GM11168 (cell line): ENCODE measurements at regions not wholly inside any gene's neighbourhood (a gene's known extent, or its start where the extent isn't known, plus 50 kb on each side); places are given as distances from the start of the nearest gene placed in this dataset.

Source experiments
- in situ Hi-C: fragments of 300-500 bp; cut with MboI; formaldehyde crosslinking; loops from one replicate; pipeline ENCODE4 v1.12.0; 2022; ENCODE audit warnings: low sequenced_read_pairs; ENCODE audit not compliant: unreplicated experiment

- in situ Hi-C loops, result no loop called here
Observed at GRCh38 chr17:33611532-33611931, 318.4 kb upstream of the ASIC2 start.

DNA sequence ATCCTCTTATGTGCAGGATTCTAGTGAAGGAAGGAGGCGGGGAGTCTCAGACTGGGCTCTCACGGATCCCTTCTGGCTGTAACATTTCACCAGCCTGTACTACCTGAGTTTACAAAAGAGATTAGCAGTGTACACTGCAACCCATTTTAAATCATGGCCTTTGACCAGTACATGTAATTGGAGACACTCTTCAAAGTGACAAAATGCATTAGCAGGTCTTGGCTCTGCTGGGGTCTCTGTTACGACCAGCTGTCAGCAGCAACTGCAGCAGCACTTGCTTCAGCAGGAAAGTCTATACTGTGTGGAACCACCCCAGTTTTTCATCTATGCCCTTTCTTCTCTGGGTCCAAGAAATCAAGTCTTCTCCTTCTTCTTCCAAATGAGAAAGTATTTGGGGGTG, 322.8 kb upstream of the ASIC2 start:
- in situ Hi-C loops, result no loop called here

DNA sequence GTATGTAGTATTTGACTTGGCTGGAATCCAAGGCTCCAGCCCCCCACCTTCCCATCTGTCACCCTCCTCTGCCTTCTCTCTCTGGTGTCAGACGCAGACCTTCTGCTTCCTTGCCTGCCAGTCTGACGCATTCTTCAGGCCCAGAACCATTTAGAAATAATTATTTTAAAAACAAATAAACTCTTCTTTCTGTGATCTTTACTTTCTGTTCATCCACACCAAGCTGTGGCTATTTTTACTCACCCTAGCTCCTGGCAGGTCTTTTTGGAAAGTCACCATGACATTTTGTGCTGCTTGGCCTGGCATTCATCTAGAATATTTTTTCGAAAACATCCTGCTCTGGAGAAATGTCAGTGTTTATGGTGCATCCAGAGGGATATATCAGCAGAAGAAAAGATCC, 330.7 kb upstream of the ASIC2 start:
- in situ Hi-C loops, result no loop called here

GRCh38 chr17:33628500-33629346, 335.6 kb upstream of the ASIC2 start:
- in situ Hi-C loops, result no loop called here

GRCh38 chr17:33633446-33633845, 340.4 kb upstream of the ASIC2 start:
- in situ Hi-C loops, result no loop called here

- in situ Hi-C loops, result no loop called here
Observed at GRCh38 chr17:33637534-33637933, 344.4 kb upstream of the ASIC2 start.

- in situ Hi-C loops, result no loop called here
Observed at GRCh38 chr17:33639103-33639880, 346.2 kb upstream of the ASIC2 start.

- in situ Hi-C loops, result no loop called here
Observed at GRCh38 chr17:33640629-33641028, 347.5 kb upstream of the ASIC2 start.

DNA sequence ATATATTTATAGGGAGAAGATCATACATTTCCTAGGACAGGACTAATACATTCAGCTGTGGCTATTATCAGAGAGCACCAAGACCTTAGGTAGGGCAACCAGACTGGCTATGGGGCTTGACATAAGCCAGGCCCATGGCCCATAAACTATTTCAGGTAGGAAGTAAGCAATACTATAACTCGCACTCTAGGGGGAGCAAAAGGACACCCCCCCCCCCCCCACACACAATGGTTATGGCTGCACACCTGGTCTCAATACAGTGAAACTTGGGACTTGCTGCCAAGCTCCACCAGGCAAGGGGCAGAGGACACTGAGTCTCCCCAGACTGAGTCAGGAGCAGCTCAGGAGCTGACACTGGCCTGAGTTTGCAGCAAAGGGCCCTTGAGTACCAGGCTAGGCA, 348.9 kb upstream of the ASIC2 start:
- in situ Hi-C loops, result no loop called here

DNA sequence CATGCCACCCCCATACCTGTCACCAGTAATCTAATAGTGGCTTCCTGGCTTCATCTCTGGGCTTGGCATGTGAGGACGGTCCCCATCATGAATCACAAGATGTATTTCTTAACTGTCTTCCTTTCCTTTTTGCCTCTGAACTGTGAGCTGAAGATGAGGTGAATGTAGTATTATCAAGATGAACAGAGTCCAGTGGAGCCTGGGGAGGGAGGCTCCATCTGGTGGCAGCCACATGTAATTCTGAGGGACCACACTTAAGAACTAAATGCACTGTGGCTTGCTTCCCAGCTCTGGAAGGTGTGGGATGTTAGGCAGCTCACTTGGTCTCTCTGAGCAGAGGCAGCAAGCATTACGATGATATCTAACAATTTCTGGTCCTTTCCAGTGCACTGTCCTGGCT, 354.9 kb upstream of the ASIC2 start:
- in situ Hi-C loops, result no loop called here

GRCh38 chr17:33650304-33650703, 357.2 kb upstream of the ASIC2 start:
- in situ Hi-C loops, result no loop called here

- in situ Hi-C loops, result no loop called here
Observed at GRCh38 chr17:33651686-33652085, 358.6 kb upstream of the ASIC2 start.

GRCh38 chr17:33652731-33653398, 359.8 kb upstream of the ASIC2 start:
- in situ Hi-C loops, result no loop called here

GRCh38 chr17:33653399-33653788, 360.3 kb upstream of the ASIC2 start:
- in situ Hi-C loops, result no loop called here

GRCh38 chr17:33657181-33657580, 364.1 kb upstream of the ASIC2 start:
- in situ Hi-C loops, result no loop called here

DNA sequence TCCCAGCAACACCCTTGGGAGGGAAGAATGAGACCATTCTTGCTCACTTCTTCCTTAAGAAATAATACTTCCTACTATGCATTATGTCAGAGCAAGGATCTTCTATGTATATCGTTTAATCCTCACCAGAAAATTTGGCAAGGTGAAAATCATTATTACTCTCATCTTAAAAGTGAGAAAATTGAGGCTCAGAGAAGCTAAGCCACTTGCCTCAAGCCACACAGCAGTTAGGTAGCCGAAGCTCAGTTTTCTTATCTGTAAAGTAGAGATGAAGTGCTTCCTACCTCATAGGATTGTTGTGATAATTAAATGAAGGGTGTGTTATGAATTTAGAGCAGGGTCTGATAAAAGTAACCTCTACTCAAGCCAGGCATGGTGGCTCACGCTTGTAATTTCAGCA, 368.9 kb upstream of the ASIC2 start:
- in situ Hi-C loops, result loop anchor here (10.0 kb wide), 1 partner anchor 137 kb away; no protein-coding TSS in a partner anchor

DNA sequence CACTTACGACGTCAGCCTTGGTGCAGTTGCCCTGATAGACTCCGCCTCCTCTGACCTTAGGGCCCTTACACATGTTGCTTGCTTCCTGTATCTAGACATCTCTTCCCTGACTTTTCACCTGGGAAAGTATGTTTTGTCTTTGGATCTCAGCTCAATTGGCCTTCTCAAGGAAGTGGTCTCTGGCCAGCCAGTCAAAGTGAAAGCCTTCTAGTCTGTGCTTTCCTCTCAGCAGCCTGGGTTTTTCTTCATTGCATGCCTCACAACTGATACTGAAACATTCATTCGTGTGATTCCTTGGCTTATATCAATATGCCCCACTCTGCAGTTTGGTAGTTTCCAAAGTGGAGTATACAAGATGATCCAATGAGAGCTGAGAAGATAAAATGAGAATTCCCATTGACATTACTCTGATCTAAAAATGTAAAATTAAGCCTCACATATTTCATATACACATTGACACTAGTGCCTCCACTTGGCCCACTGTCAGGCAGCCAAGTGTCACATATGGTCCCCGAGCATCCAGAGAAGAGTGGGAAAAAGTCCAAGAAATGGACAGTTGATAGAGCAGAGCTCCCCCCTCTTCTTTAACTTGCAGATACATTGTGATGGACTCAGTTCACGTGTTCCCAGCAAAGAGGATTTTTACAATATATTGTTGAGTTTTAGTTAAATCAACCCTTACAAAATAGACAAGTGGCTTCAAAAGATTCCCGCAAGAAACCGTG, 371.2 kb upstream of the ASIC2 start:
- in situ Hi-C loops, result loop anchor here (10.0 kb wide), 1 partner anchor 139 kb away; no protein-coding TSS in a partner anchor

DNA sequence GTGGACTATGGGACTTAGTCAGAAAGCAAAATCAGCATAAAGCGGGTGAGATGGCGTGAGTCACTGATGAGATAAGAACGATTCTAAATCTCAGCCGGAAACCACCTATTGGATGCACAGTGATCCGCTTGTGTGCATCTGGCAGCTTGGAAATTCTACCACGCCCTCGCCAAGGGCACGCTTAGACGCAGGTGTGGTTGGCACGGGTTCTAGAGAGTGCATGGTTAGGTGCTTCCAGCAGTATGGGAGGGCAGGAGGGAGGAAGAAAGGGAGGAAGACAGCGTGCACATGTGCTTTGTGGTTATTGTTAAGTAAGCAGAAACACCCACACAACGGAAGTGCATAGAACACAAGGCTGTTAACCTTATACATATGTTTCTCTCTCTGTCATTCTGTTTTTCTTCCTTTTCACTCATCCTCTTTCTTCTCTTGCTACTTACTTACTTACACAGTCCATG, 374.0 kb upstream of the ASIC2 start:
- in situ Hi-C loops, result loop anchor here (10.0 kb wide), 1 partner anchor 142 kb away; no protein-coding TSS in a partner anchor

- in situ Hi-C loops, result loop anchor here (10.0 kb wide), 1 partner anchor 143 kb away; no protein-coding TSS in a partner anchor
Observed at GRCh38 chr17:33667671-33668070, 374.6 kb upstream of the ASIC2 start.

DNA sequence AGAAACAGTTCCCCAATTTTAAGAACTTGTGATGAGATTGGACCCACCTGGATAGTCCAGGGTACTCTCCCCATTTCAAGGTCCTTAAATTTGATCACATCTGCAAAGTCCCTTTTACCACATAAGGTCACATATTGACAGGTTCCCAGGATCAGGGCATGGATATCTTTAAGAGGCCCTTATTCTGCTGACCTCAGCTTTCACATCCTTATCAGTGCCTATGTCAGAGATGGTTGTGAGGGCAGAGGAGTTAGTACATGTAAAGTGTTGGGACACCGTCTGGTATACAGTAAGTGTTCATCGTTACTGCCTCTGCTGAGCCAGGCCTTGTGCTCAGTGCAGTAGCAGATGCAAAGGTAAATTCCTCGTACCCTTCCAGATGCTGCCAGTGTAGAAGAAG, 375.4 kb upstream of the ASIC2 start:
- in situ Hi-C loops, result loop anchor here (10.0 kb wide), 1 partner anchor 144 kb away; no protein-coding TSS in a partner anchor
